WERI-Rb-1 (cell line): ENCODE measurements at regions not wholly inside any gene's neighbourhood (a gene's known extent, or its start where the extent isn't known, plus 50 kb on each side); places are given as distances from the start of the nearest gene placed in this dataset.

Experiments
- DNase-seq: peaks from one replicate; pipeline ENCODE4 v3.0.0-alpha.2; 2020
- H3K27ac ChIP-seq: fragments of 250-450 bp; sonication (Bioruptor Pico); 2 replicates; pipeline ENCODE4 v1.5.1; 2020; ENCODE audit warnings: mild to moderate bottlenecking, moderate library complexity
- H3K27me3 ChIP-seq: fragments of 250-450 bp; sonication (Bioruptor Pico); 2 replicates; pipeline ENCODE4 v1.5.1; 2021; ENCODE audit warnings: mild to moderate bottlenecking, low read depth, moderate library complexity; ENCODE audit not compliant: insufficient read depth, severe bottlenecking
- H3K36me3 ChIP-seq: fragments of 250-450 bp; sonication (Bioruptor Pico); 2 replicates; pipeline ENCODE4 v1.5.1; 2020; ENCODE audit warnings: mild to moderate bottlenecking, moderate library complexity
- H3K4me3 ChIP-seq: 2 replicates; pipeline ENCODE4 v1.5.1; 2011; ENCODE audit warnings: low read depth, mild to moderate bottlenecking, control low read depth, low read length
- H3K9me3 ChIP-seq: fragments of 250-450 bp; sonication (Bioruptor Pico); 2 replicates; pipeline ENCODE4 v1.5.1; 2021; ENCODE audit warnings: mild to moderate bottlenecking, moderate library complexity; ENCODE audit not compliant: severe bottlenecking
- TF ChIP-seq, protein P1 (sequence below): IDR thresholded peaks from 2 replicates; pipeline ENCODE4 v1.5.1; 2011; ENCODE audit warnings: low read depth, mild to moderate bottlenecking, control low read depth, inconsistent platforms, low read length

DNA sequence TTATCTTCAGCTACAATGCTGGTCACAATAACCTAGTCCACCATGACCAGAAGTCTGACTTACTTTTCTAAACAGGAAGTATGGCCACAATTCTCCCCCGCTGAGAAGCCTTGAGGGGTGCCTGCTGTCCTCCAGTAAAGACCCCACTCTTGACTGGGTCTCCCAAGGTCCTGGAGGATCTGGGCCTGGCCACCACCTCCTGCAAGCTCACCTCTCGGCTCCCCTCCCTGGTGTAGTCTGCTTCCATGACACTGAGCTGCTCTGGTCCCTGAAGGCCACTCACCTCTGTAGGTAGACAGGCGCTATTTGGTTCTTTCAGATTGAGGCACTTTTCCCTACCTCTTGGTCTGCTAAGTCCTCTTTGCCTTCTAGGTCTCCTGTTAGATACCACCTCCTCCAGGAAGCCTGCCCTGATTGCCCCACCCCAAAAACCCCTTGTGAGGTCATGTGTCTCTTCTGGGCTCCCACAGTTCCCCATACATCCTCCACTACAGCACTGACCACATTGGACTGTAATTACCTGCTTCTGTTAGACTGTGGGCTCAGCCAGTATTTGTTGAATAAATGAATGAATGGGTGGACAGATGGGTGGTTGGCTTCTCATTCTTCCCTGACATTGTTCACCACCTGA is 62.6 kb upstream of the IER5L start:
- H3K9me3 ChIP-seq = no peaks in the 10 kb centered on the region
- DNase-seq = no peak
- H3K27ac ChIP-seq = no peak overlapping the region
- no peak overlapping the region for H3K4me3 ChIP-seq
- H3K36me3 ChIP-seq = no peaks in the 10 kb centered on the region
- H3K27me3 ChIP-seq = no peaks in the 10 kb centered on the region
- TF ChIP-seq, protein P1, sequence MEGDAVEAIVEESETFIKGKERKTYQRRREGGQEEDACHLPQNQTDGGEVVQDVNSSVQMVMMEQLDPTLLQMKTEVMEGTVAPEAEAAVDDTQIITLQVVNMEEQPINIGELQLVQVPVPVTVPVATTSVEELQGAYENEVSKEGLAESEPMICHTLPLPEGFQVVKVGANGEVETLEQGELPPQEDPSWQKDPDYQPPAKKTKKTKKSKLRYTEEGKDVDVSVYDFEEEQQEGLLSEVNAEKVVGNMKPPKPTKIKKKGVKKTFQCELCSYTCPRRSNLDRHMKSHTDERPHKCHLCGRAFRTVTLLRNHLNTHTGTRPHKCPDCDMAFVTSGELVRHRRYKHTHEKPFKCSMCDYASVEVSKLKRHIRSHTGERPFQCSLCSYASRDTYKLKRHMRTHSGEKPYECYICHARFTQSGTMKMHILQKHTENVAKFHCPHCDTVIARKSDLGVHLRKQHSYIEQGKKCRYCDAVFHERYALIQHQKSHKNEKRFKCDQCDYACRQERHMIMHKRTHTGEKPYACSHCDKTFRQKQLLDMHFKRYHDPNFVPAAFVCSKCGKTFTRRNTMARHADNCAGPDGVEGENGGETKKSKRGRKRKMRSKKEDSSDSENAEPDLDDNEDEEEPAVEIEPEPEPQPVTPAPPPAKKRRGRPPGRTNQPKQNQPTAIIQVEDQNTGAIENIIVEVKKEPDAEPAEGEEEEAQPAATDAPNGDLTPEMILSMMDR = no peak

DNA sequence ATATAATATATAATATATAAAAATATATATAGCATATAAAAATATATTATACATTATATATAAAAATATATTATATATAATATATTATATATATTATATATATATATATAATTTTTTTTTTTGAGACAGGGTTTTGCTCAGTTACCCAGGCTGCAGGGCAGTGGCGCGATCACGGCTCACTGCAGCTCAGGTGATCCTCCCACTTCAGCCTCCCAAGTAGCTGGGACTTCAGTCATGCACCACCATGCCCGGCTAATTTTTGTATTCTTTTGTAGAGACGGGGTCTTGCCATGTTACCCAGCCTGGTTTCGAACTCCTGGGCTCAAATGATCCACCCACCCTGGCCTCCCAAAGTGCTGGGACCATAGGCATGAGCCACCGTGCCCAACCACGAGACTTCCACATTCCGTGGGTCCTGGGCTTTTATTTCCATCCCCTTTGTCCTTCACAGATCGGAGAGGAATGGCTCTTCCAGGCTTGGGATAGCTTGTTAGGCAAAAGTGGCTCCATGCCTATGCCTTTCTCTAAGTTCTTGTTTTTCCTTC is 62.0 kb upstream of the IER5L start:
- Histone ChIP-seq H3K27ac (no peak overlapping the region), H3K9me3 (no peaks in the 10 kb centered on the region)

DNA sequence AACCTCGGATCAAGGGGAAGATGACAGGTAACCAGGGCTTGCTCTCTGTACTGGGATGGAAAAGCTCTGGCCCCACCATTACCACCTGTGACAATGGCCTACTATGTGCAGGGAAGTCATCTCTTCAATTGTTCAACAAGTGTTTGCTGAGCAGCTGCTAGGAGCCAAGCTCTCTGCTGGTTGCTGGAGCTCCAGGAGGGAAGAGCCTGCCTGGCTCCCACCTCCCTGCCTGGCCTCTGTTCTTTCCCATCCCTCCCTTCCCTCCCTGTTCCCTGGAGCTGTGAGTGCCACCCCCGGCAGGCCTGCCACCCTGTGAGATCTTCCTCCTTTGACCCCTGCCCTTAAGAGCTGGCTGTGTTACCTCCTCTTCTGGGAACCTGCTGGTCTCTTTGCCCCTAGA is 59.7 kb upstream of the IER5L start:
- Histone ChIP-seq H3K9me3 (no peaks in the 10 kb centered on the region), H3K36me3 (no peaks in the 10 kb centered on the region), H3K27me3 (no peaks in the 10 kb centered on the region), H3K4me3 (no peak overlapping the region), H3K27ac (no peak overlapping the region)
- DNase-seq = no peak
- TF ChIP-seq, protein P1 = no peak

More for the DNA sequence above, 62.0 kb upstream of the IER5L start:
- Histone ChIP-seq H3K4me3 (no peak overlapping the region), H3K27me3 (no peaks in the 10 kb centered on the region), H3K36me3 (no peaks in the 10 kb centered on the region)
- no peak for DNase-seq
- TF ChIP-seq, protein P1 = no peak

DNA sequence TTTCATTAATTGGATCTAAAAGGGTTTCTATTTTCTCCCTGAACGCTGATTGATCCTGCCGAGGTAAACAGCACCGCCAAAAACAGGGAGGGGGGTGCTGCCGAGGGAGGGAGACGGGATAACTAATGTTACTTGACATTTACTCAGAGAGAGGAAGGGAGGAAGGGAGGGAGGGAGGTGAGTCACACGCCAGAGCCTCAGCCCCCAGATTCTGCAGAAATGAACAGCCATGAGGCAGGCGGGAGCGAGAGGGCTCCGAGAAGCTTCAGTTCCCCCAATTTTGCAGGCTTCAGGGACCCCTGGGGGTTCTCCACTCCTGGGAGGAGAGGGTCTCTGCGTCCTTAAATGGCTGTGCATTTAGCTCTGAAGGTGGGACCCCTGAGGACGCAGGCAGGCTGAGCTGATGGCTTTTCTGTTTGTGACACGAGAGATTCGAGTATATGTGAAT is 59.1 kb upstream of the IER5L start:
- TF ChIP-seq, protein P1 = no peak
- no peak for DNase-seq
- Histone ChIP-seq H3K27me3 (no peaks in the 10 kb centered on the region), H3K27ac (no peak overlapping the region), H3K36me3 (no peaks in the 10 kb centered on the region), H3K9me3 (no peaks in the 10 kb centered on the region), H3K4me3 (no peak overlapping the region)

DNA sequence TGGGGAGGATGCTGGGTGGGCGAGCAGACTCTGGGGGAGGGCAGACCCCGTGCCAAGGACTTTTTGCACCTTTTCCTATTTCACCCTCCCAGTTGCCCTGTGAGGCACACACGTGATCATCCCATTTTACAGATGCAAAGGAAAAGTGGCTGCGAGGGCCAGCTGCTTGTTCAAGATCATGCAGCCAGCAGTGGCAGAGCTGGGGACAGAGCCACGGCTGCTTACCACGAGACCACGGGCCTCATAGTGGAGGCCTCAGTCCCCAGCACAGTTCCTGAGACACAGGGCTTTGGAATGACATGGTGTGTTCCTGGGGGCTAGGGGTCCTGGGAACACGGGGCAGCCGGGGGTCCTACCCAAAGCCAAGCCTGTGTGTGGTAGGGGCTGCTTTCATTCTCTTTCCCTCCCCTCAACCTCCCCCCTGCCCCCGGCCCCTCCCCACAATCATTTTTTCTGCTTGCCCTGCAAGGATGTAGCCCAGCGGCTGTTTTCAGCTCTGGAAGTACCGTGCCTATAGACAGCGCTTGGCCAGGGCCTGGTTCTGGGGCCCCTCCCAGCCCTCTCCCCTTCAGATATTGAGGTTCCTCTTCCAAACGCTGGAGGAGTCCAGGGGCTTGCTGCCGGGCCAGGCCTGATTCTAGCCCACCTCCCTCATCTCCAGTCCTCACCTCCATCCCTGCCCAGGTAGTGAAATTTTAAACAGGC is 58.5 kb upstream of the IER5L start:
- Histone ChIP-seq H3K36me3 (no peaks in the 10 kb centered on the region), H3K4me3 (no peak overlapping the region), H3K9me3 (no peaks in the 10 kb centered on the region), H3K27ac (no peak overlapping the region), H3K27me3 (no peaks in the 10 kb centered on the region)
- DNase-seq = no peak
- TF ChIP-seq, protein P1 = no peak
